Fibroblast of lung (primary cell): ENCODE measurements at regions not wholly inside any gene's neighbourhood (a gene's known extent, or its start where the extent isn't known, plus 50 kb on each side); places are given as distances from the start of the nearest gene placed in this dataset.

Source experiments
- EZH2 ChIP-seq: IDR thresholded peaks from 2 replicates; pipeline ENCODE4 v1.5.1; 2012; ENCODE audit warnings: low read length, control low read depth, mild to moderate bottlenecking; ENCODE audit errors: missing control alignments
- TF ChIP-seq, protein P1 (sequence below), 2 donors: IDR thresholded peaks in 1 of 2; conservative IDR thresholded peaks in 1 of 2; 1 replicate in 1 of 2; 2 replicates in 1 of 2; pipeline ENCODE4 v1.5.1; 2011 to 2012; ENCODE audit warnings: low read length in 2 of 2, control low read depth in 1 of 2, inconsistent platforms in 1 of 2, low read depth in 1 of 2, mild to moderate bottlenecking in 1 of 2

DNA sequence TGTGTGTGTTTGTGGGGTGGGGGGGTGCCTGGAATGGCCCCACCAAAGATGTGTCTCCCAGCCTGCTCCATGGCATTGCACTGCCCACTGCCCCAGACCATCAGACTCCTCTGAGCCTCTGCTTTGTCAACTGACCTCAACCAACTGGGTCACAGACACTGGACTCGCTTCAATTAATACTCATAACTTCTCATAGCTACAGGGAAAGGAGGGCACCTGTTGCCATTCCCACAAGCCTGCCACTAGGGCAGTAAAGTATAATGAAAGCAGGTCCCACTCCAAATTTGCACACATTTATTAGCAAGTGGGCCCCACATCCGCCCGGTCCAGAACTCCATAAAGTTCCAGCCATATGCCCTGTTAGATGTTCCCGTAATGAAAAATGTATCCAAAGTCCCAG lies 70.5 kb upstream of the PRDM11 start:
- TF ChIP-seq, protein P1, sequence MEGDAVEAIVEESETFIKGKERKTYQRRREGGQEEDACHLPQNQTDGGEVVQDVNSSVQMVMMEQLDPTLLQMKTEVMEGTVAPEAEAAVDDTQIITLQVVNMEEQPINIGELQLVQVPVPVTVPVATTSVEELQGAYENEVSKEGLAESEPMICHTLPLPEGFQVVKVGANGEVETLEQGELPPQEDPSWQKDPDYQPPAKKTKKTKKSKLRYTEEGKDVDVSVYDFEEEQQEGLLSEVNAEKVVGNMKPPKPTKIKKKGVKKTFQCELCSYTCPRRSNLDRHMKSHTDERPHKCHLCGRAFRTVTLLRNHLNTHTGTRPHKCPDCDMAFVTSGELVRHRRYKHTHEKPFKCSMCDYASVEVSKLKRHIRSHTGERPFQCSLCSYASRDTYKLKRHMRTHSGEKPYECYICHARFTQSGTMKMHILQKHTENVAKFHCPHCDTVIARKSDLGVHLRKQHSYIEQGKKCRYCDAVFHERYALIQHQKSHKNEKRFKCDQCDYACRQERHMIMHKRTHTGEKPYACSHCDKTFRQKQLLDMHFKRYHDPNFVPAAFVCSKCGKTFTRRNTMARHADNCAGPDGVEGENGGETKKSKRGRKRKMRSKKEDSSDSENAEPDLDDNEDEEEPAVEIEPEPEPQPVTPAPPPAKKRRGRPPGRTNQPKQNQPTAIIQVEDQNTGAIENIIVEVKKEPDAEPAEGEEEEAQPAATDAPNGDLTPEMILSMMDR (conservative IDR thresholded peaks at IDR 0.05 in 1 of 2, IDR thresholded peaks at IDR 0.05 in 1 of 2; ENCODE audit: low read depth in 1 of 2, low read length in 2 of 2) = no peak
- TF ChIP-seq EZH2 = no peak
